ENCODE measurements at regions not wholly inside any gene's neighbourhood (a gene's known extent, or its start where the extent isn't known, plus 50 kb on each side); places are given as distances from the start of the nearest gene placed in this dataset.

GRCh38 chr4:147332091-147332490 is 148.8 kb upstream of the EDNRA start:
- no peak overlapping the region for H3K27ac ChIP-seq
- H3K27me3 ChIP-seq = no peaks in the 10 kb centered on the region
- no peaks in the 10 kb centered on the region for H3K9me3 ChIP-seq
- TF ChIP-seq CTCF (IDR thresholded peaks at IDR 0.05) = no peak
- no peak overlapping the region for H3K9ac ChIP-seq (ENCODE audit: low read depth in 2 of 2, low read length in 2 of 2)
- H3K36me3 ChIP-seq = no peaks in the 10 kb centered on the region
- intact Hi-C loops (cut with DNase I) = no loop called here
- DNase-seq = no peak
- no peaks in the 10 kb centered on the region for H3K4me1 ChIP-seq
- no peak overlapping the region for H3K4me3 ChIP-seq

GRCh38 chr4:147334478-147334877 is 146.4 kb upstream of the EDNRA start:
- DNase-seq = no peak
- no peak overlapping the region for H3K4me3 ChIP-seq
- peak overlapping the region; percentile 15 for H3K27ac ChIP-seq
- H3K27me3 ChIP-seq = no peaks in the 10 kb centered on the region
- H3K9ac ChIP-seq (ENCODE audit: low read depth in 2 of 2, low read length in 2 of 2) = no peak overlapping the region
- no peaks in the 10 kb centered on the region for H3K36me3 ChIP-seq
- H3K4me1 ChIP-seq = no peaks in the 10 kb centered on the region
- no peaks in the 10 kb centered on the region for H3K9me3 ChIP-seq
- intact Hi-C loops (cut with DNase I) = no loop called here
- no peak for TF ChIP-seq CTCF (IDR thresholded peaks at IDR 0.05)

GRCh38 chr4:147335183-147335582 is 145.7 kb upstream of the EDNRA start:
- Histone ChIP-seq H3K4me1 (no peaks in the 10 kb centered on the region), H3K27me3 (no peaks in the 10 kb centered on the region), H3K9me3 (no peaks in the 10 kb centered on the region), H3K9ac (ENCODE audit: low read depth in 2 of 2, low read length in 2 of 2) (no peak overlapping the region), H3K36me3 (no peaks in the 10 kb centered on the region), H3K27ac (peak overlapping the region; percentile 15), H3K4me3 (no peak overlapping the region)
- intact Hi-C loops (cut with DNase I) = no loop called here
- no peak for DNase-seq
- TF ChIP-seq CTCF (IDR thresholded peaks at IDR 0.05) = no peak

- no peak overlapping the region for H3K9ac ChIP-seq (ENCODE audit: low read depth in 2 of 2, low read length in 2 of 2)
- intact Hi-C loops (cut with DNase I) = no loop called here
Observed at GRCh38 chr4:147336252-147336651, 144.6 kb upstream of the EDNRA start.

GRCh38 chr4:147339100-147339499 is 141.8 kb upstream of the EDNRA start:
- Histone ChIP-seq H3K4me3 (no peak overlapping the region), H3K4me1 (no peaks in the 10 kb centered on the region), H3K9me3 (no peaks in the 10 kb centered on the region), H3K27ac (no peak overlapping the region), H3K9ac (ENCODE audit: low read depth in 2 of 2, low read length in 2 of 2) (no peak overlapping the region), H3K36me3 (no peaks in the 10 kb centered on the region), H3K27me3 (no peaks in the 10 kb centered on the region)
- intact Hi-C loops (cut with DNase I) = no loop called here
- TF ChIP-seq CTCF (IDR thresholded peaks at IDR 0.05) = no peak
- DNase-seq = peak; percentile 49

More at GRCh38 chr4:147336252-147336651, 144.6 kb upstream of the EDNRA start:
- TF ChIP-seq CTCF (IDR thresholded peaks at IDR 0.05) = no peak
- Histone ChIP-seq H3K27me3 (no peaks in the 10 kb centered on the region), H3K36me3 (no peaks in the 10 kb centered on the region), H3K27ac (no peak overlapping the region), H3K9me3 (no peaks in the 10 kb centered on the region), H3K4me3 (no peak overlapping the region), H3K4me1 (no peaks in the 10 kb centered on the region)
- DNase-seq = no peak

- H3K36me3 ChIP-seq = no peaks in the 10 kb centered on the region
- H3K9ac ChIP-seq (ENCODE audit: low read depth in 2 of 2, low read length in 2 of 2) = no peak overlapping the region
- H3K4me1 ChIP-seq = no peaks in the 10 kb centered on the region
- intact Hi-C loops (cut with DNase I) = no loop called here
- no peak for DNase-seq
- H3K27me3 ChIP-seq = no peaks in the 10 kb centered on the region
- no peaks in the 10 kb centered on the region for H3K9me3 ChIP-seq
- H3K4me3 ChIP-seq = no peak overlapping the region
- no peak overlapping the region for H3K27ac ChIP-seq
- no peak for TF ChIP-seq CTCF (IDR thresholded peaks at IDR 0.05)
Observed at GRCh38 chr4:147340111-147340510, 140.8 kb upstream of the EDNRA start.

All from colonic mucosa (tissue), 4 donors.